ENCODE measurements at regions not wholly inside any gene's neighbourhood (a gene's known extent, or its start where the extent isn't known, plus 50 kb on each side); places are given as distances from the start of the nearest gene placed in this dataset.

GRCh38 chr6:12593771-12594529 lies 122.6 kb upstream of the PHACTR1 start:
- DNase-seq, result no peak

GRCh38 chr6:12594530-12594893 lies 122.1 kb upstream of the PHACTR1 start:
- no peak for DNase-seq

GRCh38 chr6:12595161-12595811 lies 121.3 kb upstream of the PHACTR1 start:
- no peak for DNase-seq

- no peak for DNase-seq
Observed at GRCh38 chr6:12596731-12597130, 119.8 kb upstream of the PHACTR1 start.

GRCh38 chr6:12598919-12599318 lies 117.6 kb upstream of the PHACTR1 start:
- DNase-seq, result no peak

GRCh38 chr6:12601881-12602280 lies 114.7 kb upstream of the PHACTR1 start:
- no peak for DNase-seq

GRCh38 chr6:12602342-12602741 lies 114.2 kb upstream of the PHACTR1 start:
- no peak for DNase-seq

GRCh38 chr6:12602951-12603672 lies 113.5 kb upstream of the PHACTR1 start:
- DNase-seq, result no peak

- no peak for DNase-seq
Observed at GRCh38 chr6:12603673-12604049, 112.9 kb upstream of the PHACTR1 start.

- peak; percentile 34 for DNase-seq
Observed at GRCh38 chr6:12605888-12606345, 110.7 kb upstream of the PHACTR1 start.

GRCh38 chr6:12606616-12607015 lies 110.0 kb upstream of the PHACTR1 start:
- DNase-seq, result no peak

- no peak for DNase-seq
Observed at GRCh38 chr6:12608016-12608860, 108.3 kb upstream of the PHACTR1 start.

- no peak for DNase-seq
Observed at GRCh38 chr6:12608874-12609273, 107.7 kb upstream of the PHACTR1 start.

- no peak for DNase-seq
Observed at GRCh38 chr6:12609751-12610150, 106.8 kb upstream of the PHACTR1 start.

- DNase-seq, result no peak
Observed at GRCh38 chr6:12610862-12611261, 105.7 kb upstream of the PHACTR1 start.

- DNase-seq, result no peak
Observed at GRCh38 chr6:12613811-12614210, 102.8 kb upstream of the PHACTR1 start.

- no peak for DNase-seq
Observed at GRCh38 chr6:12614456-12614855, 102.1 kb upstream of the PHACTR1 start.

- DNase-seq, result no peak
Observed at GRCh38 chr6:12618296-12618695, 98.3 kb upstream of the PHACTR1 start.

GRCh38 chr6:12621754-12622153 lies 94.8 kb upstream of the PHACTR1 start:
- DNase-seq, result no peak

- DNase-seq, result no peak
Observed at GRCh38 chr6:12622566-12622965, 94.0 kb upstream of the PHACTR1 start.

- DNase-seq, result no peak
Observed at GRCh38 chr6:12624142-12624837, 92.3 kb upstream of the PHACTR1 start.

GRCh38 chr6:12627053-12627452 lies 89.5 kb upstream of the PHACTR1 start:
- DNase-seq, result no peak
